Stimulated activated CD4-positive, alpha-beta T cell treated with anti-CD3 and anti-CD28 coated beads, Interleukin-15, amount 100 ng/mL, for 48 hours (primary cell): ENCODE measurements at regions not wholly inside any gene's neighbourhood (a gene's known extent, or its start where the extent isn't known, plus 50 kb on each side); places are given as distances from the start of the nearest gene placed in this dataset.
"Not testable (repeated sequence)": the region's sequence is repeated elsewhere in the genome, so short reads cannot be mapped to it uniquely, and the experiment has no call there.

Source experiments
- DNase-seq, 2 donors: peaks; one replicate each; pipeline ENCODE4 v3.0.0-alpha.2; 2020; ENCODE audit warnings: low read depth in 2 of 2

DNA sequence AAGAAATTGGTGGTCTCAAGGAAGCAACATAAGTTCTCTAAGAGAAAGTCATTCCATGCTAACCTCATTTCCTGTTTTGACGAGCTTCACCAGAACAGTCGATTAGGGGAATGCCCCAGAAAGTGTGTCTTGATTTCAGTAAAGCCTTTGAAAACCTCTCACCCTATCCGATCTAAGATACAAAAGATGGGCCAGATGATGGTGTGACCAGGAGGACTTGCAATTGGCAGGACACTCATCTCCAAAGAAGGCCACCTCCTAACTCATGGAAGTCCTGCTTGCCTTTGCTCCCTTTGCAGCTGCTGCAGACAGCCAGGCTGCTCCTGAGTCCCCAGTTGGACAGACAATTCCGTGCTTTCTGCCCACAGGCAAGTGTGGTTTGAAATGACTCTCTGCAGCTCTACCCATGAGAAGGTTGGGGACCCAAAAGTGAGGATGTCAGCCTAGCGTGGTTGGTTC is 304.2 kb downstream of the BCL2L11 start:
- DNase-seq: peak; percentile 20 to 58

DNA sequence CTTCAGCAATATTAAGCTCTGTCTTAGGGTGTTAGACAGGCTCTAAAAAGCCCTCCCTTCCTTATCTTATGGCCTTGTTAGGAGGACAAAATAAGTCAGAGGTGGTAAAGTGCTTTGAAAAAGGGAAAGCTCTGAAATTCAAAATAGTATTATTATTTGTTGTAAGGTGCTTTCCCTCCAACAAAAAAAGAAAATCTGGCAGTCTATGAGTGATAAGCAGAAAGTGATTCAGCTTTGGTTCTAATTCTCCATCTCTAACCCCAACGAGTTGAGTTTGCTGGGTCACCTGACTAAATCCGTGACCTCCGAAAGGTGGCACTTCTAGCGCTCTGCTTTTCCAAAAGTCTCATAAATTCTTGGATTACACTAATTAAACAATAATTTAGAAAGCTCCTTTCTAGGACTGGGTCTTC is 305.1 kb downstream of the BCL2L11 start:
- DNase-seq: not testable (repeated sequence)

DNA sequence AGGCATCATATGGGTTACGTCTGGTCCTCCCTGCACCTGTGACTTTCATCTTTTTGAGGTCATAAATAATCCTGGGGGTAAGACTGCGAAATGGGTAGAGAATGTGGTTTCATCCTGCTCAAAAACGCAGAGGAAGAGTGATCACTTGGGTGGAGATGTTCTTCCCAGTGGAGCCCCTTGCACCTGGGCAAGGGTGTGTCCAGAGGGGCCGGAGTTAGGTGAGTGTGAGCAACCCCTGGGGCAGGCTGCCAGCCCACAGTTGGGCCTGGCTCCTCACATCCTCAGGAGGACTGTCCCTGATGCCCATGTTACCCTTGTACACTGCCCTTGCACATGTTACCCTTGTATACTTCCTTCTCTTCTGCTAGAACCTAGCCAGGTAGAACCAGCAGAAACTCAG is 306.6 kb downstream of the BCL2L11 start:
- DNase-seq: not testable (repeated sequence)

DNA sequence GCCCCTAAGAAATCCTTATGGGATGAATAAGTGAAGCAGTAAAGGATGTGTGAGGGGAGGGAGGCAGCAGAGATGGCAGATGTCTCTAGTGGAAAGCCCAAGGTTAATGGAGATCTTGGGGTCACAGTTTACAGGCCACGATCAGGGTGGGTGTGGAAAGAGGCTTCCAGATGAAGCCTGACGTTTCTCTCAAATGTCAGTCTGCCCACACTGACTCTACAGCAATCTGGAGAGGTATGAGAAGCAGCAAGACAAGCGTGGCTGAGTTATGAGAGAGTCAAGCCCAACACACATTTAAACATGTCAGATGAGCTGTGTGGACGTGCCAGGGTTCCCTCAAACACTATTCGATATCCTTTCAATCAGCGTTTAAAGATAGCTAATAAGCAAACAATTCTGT is 308.2 kb downstream of the BCL2L11 start:
- DNase-seq: not testable (repeated sequence)

DNA sequence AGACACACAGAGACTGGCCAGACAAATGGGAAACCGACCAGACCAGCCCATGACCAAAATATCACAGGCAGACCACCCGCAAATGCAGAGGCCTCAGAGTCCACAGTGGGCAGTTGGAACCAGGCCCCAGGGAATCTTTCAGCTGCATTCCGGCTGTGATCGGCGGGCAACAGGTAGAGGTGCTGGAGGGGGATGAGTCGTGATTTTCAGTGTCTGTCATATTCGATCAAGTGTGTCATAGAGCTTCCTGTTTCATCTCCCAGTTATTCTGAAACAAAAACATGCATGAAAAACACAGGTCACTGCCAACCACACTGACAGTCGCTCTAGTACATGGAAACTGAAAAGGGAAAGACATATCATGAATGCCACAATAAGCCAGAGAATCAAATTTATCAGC is 308.6 kb downstream of the BCL2L11 start:
- DNase-seq: not testable (repeated sequence)

DNA sequence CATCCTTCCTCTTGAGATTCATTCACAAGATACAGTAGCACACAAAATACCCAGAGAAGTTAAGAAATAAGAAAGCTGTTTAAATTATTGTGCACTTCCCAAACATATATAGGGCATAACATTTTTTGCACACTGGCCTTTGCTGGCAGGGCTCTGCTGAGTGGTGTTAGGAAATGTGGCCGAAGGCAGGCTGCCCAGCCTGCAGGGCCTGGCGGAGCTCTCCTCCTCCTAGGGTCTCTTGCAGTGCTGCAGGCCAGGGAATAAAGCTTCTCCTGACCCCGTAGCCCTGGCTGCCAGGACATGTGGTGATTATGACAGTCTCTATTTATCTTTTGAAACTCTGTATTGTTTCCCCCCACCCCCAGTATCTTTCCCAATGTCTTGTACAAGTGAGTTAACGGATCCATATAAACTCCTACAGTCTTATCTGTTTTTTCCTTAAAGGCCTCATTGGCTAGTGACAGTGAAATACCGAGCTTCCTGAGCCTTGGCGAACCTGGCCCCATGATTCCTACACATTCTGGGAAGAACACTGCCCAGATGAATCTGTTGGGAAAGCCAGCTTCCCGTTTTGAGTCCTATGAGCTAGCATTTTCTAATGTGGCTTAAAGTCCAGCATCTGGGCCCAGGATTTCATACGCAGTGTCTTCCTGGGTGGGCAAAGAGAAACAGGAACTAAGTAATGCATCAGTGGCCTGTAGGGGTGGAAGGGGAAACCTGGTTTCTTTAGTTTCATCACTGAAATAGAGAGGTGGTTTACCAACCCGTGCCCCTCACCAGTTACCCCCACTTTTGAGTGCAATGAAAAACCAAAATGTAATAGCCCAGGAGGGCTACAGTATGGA is 310.3 kb downstream of the BCL2L11 start:
- not testable (repeated sequence) for DNase-seq

DNA sequence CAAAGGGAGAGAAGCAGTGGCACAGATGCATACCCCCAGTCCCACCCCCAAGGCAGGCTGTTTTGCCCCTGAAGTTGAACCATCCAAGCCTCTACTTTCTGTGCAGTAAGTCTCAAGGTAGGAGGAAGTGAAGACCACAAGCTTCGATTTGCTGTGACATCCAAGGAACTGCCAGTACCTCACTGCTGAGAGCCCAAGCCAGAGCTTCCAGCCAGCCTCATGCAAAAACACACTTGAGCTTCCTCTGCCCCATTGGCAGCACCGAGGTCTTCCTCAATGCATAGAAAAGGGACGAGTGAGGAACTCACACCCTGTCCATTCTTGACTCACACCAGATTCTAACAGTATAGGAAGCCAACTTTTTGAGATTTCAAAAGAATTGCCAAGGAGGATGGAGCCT is 311.7 kb downstream of the BCL2L11 start:
- DNase-seq: not testable (repeated sequence)

DNA sequence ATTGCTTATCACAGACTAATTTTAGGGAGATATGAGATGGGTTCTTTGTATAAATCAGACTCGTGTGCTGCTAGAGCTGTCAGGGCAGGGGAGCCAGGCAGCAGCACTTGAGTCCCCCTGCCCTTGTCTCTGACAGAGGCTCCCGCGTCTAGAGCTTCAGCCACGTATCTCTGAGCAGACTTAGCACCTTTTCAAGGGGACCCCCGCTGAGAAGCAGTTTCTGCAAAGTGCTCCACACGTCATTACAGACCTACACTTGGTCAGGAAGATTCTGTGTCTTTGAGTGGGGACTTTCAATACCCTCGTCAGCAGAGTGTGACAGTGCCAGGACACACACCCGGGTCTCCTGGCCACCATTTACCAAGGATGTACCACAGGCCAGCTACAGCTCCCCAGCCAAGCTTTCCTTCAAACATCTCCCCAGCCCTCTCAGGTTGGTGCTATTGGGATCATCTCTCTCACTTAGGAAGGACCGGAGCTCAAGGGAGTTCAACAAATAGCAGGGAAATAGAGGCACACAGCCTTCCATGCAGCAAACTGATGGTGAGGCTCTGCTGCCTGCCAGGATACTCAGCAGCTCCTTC is 312.3 kb downstream of the BCL2L11 start:
- DNase-seq: not testable (repeated sequence)

DNA sequence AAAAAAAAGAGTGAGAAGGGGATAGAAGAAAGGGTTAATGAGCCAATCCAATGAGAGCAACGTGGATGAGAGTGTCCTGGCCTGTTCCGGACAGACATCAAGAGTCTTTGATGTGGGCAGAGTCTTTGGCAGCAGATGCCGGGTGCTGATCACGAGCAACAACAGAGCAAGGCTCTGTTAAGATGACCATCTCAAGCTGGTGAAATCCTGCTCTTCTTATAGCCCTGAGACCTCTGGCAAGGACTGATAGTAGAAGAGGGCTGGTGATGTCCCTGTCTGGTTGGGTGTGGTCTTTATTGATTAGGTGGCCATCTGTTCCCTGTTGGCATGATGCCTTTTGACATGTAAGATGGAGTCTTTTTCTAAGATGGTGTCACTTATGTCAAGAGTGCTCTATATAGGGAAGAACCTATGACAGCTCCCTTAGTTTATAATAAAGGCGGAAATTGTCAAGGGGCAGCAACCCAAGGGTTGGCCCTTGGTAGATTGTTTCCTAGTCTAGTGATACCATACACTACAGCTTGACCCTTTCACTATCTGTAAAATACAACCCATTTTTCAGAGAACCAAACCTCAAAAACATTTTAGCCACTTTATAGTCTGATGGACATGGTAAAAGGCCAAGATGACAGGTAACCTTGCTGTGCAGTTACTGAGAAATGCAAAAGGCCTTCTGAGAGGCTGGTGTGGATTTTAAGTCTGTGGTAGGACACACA is 313.3 kb downstream of the BCL2L11 start:
- not testable (repeated sequence) for DNase-seq

DNA sequence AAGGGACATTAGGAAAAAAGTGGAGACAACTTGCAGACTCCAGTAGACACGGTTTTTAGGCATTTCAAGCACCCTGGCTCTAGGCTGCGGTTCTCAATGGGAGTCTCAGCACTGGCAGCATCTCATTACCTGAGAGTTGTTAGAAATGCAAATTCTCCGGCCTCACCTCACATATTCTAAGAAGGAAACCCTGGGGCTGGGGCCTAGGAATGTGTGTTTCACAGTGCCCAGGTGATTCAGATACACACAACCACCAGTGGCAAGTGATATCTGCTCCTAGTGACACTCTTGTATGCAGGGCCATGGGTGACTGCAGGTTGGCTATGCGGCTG is 313.9 kb downstream of the BCL2L11 start:
- DNase-seq: not testable (repeated sequence)

DNA sequence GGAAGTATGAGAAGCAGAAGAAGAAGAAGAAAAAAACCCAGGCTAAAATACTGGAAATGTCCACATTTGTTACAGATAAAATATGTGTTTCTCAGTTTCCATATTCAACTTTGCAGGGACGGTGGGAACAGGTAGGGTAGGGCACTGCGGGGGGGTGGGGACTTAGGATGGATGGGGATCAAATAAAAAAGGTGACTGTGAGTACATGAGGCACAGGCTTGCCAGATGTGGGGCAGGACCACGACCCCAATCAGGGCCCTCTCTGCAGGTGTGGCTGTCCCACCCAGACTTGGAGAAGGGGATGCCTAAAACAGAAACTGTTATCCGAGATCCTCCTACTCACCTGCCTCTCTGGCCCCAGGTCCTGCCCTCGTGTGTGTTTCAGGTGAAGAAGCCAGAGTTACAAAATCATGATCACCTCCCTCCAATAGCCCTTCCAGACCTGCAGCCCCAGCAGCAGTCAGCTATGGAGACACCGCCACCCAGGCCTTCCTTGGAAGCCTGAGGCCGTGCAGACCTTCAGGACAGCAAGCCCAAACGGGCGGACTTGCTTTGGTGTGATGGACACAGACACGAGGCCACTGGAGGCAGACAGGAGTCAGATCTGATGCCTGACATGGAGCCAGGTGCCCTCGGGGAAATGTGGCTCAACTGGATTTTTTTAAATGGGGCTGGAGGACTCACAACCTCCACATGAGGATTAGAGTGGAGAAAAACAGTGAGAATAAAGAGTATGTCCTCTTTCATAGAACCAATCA is 315.0 kb downstream of the BCL2L11 start:
- not testable (repeated sequence) for DNase-seq

DNA sequence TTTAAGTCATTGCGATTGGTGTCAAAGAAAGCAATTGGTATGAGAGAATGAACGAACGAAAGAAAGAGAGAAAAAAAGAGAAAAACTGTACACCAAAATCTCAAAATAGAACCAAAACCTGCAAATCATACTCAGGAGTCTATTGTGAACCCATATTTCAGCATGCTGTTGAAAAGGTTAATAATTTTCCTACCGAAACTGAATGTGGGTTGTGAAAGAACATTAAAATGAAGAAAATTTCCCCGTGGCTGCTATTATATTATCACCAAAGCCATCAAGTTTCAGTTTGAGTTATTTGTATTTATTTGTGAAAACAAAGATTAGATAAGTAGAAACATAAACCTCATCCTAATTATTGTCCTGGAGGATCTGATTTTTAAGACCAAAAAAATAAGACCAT is 315.7 kb downstream of the BCL2L11 start:
- DNase-seq: not testable (repeated sequence)

DNA sequence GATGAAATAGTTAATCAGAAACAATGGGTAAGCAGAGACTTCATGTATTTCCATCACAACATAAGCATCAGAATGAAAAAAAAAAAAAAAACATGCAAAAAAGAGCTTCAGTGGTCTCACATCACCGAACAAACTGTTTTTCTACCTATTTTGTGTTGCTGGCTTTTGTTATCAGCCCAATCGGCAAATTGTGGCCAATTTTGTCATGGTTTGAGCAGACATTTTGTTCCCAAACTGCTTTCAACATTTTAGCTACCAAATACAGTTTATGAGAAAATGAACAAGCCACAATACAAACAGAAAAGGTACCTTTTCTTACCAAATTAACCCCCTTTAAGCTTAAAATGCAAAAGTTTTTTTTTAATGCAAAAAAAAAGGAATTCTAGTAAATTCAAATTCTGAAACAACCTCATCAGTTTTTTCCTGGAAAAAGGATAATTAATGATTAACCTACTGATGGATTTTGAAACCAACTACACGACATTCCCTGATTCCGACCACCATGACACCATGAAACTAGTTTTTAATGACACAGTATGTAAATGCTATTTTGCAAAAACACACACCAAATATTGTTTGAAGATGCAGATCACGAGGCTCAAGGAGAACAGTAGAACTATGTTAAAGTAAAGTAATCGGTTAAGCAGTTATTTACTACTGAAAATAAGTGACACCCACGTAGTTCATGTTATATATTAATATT is 316.7 kb downstream of the BCL2L11 start:
- not testable (repeated sequence) for DNase-seq

DNA sequence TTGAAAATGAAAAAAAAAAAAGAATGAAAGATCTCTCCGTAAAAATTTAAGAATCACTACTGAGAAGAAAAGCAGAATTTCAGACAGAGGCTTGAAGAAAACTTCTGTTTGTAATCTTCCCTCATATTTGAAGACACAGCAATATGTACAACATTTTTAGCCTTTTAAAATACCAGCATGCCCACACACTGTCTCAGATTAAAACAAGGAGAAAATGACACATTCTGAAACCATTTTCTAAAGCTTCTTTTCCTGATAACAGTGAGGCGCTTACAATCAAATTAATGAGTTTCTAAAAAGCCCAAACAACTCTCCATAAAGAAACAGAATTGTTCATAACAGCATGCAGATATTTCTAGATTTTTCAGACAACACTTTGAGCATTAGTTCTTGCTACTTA is 317.4 kb downstream of the BCL2L11 start:
- not testable (repeated sequence) for DNase-seq

DNA sequence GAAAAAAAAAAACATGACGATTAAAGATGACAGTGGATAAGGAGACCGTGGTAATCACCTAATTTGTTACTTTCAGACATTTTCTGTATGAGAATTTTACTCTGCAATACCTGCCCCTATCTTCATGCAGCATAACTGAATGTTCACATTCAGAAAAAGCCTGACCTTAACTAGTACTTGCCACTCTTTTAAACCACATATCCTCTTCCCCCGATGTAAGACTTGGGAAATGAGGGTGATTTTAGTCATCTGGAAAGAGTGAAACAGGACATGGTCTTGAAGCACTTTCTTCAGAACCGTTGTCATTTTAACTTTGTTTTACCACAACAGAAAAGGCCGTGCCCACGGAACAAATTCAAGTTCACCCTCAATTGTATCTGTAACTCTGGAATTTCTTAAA is 318.5 kb downstream of the BCL2L11 start:
- DNase-seq: not testable (repeated sequence)

DNA sequence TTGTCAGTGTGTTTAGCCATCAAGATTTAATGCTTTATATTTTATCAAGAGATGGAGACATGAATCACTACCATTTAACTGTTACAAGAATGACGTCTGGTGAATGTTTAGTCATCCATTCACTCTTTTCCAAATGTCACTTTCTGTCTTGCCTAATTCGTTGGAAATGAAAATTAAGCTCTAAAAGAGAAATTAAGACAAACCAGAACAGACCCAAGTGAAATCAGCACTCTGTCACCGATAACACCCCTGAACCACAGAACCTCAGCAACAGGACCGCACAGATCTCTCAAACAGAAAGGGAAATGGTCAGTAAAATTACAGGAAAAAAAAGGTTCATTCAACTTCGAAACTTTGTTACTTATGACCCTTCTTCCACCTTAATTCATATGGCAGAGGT is 320.9 kb downstream of the BCL2L11 start:
- DNase-seq: not testable (repeated sequence)

DNA sequence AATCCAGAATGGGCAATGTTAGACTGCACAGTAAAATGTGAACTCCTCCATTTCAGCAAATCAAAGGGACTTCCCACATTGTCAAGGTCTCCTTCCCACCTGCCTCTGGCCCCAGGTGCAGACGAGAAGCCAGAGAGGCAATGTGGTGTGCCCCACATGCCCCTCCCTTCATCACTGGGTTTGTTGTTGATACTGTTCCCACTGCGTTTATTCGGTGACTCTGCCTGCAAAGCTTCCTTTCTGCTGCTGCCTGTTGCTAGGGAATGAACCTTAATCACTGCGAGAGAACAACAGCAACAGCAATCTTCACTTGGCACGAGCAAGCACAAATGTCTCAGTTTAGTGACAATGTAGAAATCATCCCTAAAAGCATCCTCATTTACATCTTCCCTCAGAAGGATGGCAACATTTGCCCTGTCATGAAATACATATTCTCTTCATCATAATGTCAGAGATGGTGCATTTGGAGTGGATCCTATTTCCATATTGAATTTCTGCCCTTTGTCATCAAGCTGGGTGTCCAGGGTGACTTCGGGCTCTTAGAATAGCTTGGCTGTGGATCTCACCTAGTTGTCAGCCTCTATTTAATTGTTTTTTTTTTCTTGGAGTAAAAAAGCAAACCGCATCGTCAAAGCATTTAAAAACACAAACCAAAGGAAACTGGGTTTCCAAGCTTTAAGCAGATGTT is 322.2 kb downstream of the BCL2L11 start:
- DNase-seq: not testable (repeated sequence)

DNA sequence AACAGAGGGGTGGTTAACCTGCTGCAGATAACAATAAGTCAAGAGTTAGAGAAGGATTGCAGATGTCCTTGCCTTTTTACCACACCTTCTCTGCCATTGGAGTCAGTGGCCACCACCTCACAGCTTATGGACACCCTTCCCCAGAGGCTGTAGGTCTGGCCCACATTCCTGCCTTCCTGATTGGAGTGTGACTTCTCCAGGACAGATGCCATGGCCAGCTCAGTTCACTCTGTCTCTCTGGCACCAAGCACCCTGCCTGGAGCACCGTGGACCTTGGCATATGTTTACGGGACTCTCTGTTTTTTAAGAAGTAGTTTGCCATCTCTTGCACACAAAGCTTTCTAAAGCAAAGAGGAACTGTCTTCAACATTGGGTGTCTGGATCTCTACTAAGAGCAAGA is 323.8 kb downstream of the BCL2L11 start:
- DNase-seq: not testable (repeated sequence)

DNA sequence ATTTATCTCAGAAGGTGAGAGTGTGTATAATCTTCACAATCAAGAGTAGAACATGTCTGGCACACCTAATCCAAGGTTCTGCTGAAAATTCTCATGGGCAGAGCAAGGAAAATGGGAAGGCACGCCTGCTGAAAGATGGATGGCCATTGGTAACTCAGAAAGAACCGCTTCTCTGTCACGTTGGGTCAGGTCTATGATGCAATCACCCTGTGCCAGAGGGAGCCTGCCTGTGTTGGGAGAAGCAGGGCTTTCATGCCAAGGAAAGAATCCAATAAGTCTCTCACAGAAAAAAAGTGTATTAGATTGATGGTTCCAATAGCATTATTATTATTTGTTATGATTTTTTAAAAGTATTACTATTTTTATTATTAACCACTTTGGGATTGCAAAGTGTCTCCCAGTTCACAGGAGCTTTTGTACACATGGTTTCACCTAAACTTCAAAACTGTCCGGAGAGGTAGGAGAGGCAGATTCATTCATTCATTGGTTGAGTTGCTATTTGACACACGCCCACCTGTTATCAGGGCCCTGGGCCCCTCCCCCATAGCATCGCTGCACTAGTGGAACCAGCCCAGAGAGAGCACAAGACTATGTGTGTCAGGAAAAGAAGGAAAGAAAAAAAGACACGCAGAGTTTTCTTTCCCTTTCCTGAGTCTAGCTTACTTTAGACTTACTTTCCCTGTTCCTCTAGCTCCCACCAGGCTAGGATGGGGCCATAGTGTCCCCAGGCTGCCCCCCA is 324.6 kb downstream of the BCL2L11 start:
- not testable (repeated sequence) for DNase-seq

DNA sequence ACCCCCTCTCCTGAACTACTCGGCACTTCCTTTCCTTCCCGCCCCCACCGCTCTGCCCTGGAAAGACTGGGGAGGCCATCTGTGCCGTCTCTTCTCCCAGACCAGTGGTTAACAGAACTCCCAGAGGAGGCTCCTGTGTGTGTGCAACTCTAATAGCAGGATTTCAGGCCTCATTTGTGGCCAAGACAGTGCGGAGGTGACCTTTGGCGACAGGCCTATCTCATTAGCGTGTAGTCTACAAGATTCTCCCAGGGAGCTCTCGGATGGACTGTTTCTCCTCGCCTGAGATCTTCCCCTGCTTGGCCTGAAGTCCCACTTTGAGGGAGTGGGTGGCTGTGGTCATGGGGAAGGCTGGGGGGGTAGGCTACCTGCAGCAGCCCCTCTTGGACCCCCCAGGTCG is 325.2 kb downstream of the BCL2L11 start:
- DNase-seq: not testable (repeated sequence)
